HepG2 (cell line): ENCODE measurements at regions not wholly inside any gene's neighbourhood (a gene's known extent, or its start where the extent isn't known, plus 50 kb on each side); places are given as distances from the start of the nearest gene placed in this dataset.

Experiments used
- ATAC-seq: fragments of 200-7000 bp; cut with Tn5 transposase; 3 replicates; pipeline ENCODE4 v1.9.1; 2020; ENCODE audit warnings: mild to moderate bottlenecking, moderate library complexity
- BruUV-seq: library from RNA; stranded (reverse); fragments of 400-500 nt; replicated peaks from 2 replicates; lab custom pipeline; 2021; lab: Mats Ljungman, UMichigan
- CTCF ChIA-PET: fragments of 300-600 bp; formaldehyde crosslinking; extraction: SDS; loops from one replicate; lab custom pipeline; 2021; ENCODE audit warnings: low total read pairs, inconsistent platforms, low intra/inter-chr PET ratio; lab: Yijun Ruan, JAX
- POLR2A ChIA-PET: fragments of 350-600 bp; sonication (Branson Sonifier 250); formaldehyde crosslinking; loops from one replicate; lab custom pipeline; 2020; ENCODE audit warnings: antibody characterized with exemption, inconsistent platforms; lab: Yijun Ruan, JAX
- DNase-seq: peaks from one replicate; pipeline ENCODE4 v3.0.0-alpha.2; 2015; ENCODE audit warnings: low spot score
- FAIRE-seq: peaks from 3 replicates; lab custom pipeline; 2011; peaks lifted over from hg19 to GRCh38; lab: Jason Lieb, UNC
- H2AFZ ChIP-seq: one replicate; pipeline ENCODE4 v1.6.1; 2011; ENCODE audit warnings: low read length, inconsistent platforms
- H3K27ac ChIP-seq: fragments of 300-600 bp; 3 replicates; pipeline ENCODE4 v1.8.0; 2011; ENCODE audit warnings: mixed run types, mild to moderate bottlenecking, mixed read lengths, low read length, inconsistent platforms; ENCODE audit not compliant: insufficient read depth; ENCODE audit errors: extremely low read length
- H3K27me3 ChIP-seq, 2 experiments: fragments of 200-600 bp in 1 of 2; 2 replicates in 1 of 2; 3 replicates in 1 of 2; pipeline versions ENCODE4 v1.6.0 to v1.8.0; 2011; ENCODE audit warnings: low read length in 2 of 2, mild to moderate bottlenecking in 2 of 2, moderate library complexity in 2 of 2, inconsistent platforms in 1 of 2; ENCODE audit not compliant: insufficient read depth in 2 of 2, control insufficient read depth in 1 of 2
- H3K36me3 ChIP-seq, 2 experiments: fragments of 200-600 bp in 1 of 2; replicated peaks in 1 of 2; 2 replicates in 1 of 2; 3 replicates in 1 of 2; pipeline versions ENCODE4 v1.5.1 to v1.8.0; 2011; ENCODE audit warnings: low read length in 2 of 2, inconsistent platforms in 1 of 2; ENCODE audit not compliant: insufficient read depth in 2 of 2, control insufficient read depth in 1 of 2
- H3K4me1 ChIP-seq: 2 replicates; pipeline ENCODE4 v1.5.1; 2012; ENCODE audit warnings: low read length, inconsistent platforms; ENCODE audit not compliant: insufficient read depth
- H3K4me2 ChIP-seq: 2 replicates; pipeline ENCODE4 v1.6.0; 2011; ENCODE audit warnings: low read depth, low read length, inconsistent platforms
- H3K4me3 ChIP-seq, 3 experiments: fragments of 200-600 bp in 1 of 3; sonication (generic), shearing (Covaris generic) in 1 of 3; replicated peaks in 1 of 3; 2 replicates each; pipeline ENCODE4 v1.5.1; 2011 to 2016; ENCODE audit warnings: low read length in 3 of 3, inconsistent platforms in 2 of 3, low read depth in 2 of 3, mild to moderate bottlenecking in 2 of 3, control low read depth in 1 of 3, mixed read lengths in 1 of 3; ENCODE audit not compliant: insufficient read depth in 1 of 3
- H3K79me2 ChIP-seq: one replicate; pipeline ENCODE4 v1.6.1; 2011; ENCODE audit warnings: low read length, inconsistent platforms; ENCODE audit not compliant: insufficient read depth
- H3K9ac ChIP-seq: 2 replicates; pipeline ENCODE4 v1.6.0; 2011; ENCODE audit warnings: mild to moderate bottlenecking, low read depth, low read length, inconsistent platforms; ENCODE audit not compliant: insufficient read depth
- H3K9me3 ChIP-seq: 2 replicates; pipeline ENCODE4 v1.5.1; 2012; ENCODE audit warnings: mild to moderate bottlenecking, low read length
- H4K20me1 ChIP-seq: 2 replicates; pipeline ENCODE4 v1.6.0; 2011; ENCODE audit warnings: inconsistent platforms, mild to moderate bottlenecking, low read length, moderate library complexity; ENCODE audit not compliant: insufficient read depth
- CBX5 ChIP-seq: sonication (generic); formaldehyde crosslinking; IDR thresholded peaks from 2 replicates; pipeline ENCODE4 v1.4.0; 2020; ENCODE audit warnings: missing genetic modification reagents, borderline replicate concordance
- CCAR2 ChIP-seq: fragments of 200-400 bp; formaldehyde crosslinking; optimal IDR thresholded peaks from 2 replicates; pipeline ENCODE3; 2018; ENCODE audit warnings: low read depth, mild to moderate bottlenecking, low read length, moderate library complexity
- DNMT1 ChIP-seq: sonication (generic); formaldehyde crosslinking; IDR thresholded peaks from 2 replicates; pipeline ENCODE4 v1.5.1; 2020; ENCODE audit warnings: mild to moderate bottlenecking, missing genetic modification reagents
- HES4 ChIP-seq: sonication (generic); formaldehyde crosslinking; IDR thresholded peaks from 2 replicates; pipeline ENCODE4 v1.9.0; 2021; ENCODE audit warnings: mild to moderate bottlenecking, missing genetic modification reagents, borderline replicate concordance
- MZF1 ChIP-seq: sonication (generic); formaldehyde crosslinking; IDR thresholded peaks from 2 replicates; pipeline ENCODE4 v1.8.1; 2023; ENCODE audit warnings: mild to moderate bottlenecking, missing genetic modification reagents, borderline replicate concordance
- RARG ChIP-seq: sonication (generic); formaldehyde crosslinking; IDR thresholded peaks from 2 replicates; pipeline ENCODE4 v1.4.0; 2020; ENCODE audit warnings: low read depth, mild to moderate bottlenecking, missing genetic modification reagents
- SALL1 ChIP-seq: sonication (generic); formaldehyde crosslinking; IDR thresholded peaks from 2 replicates; pipeline ENCODE4 v1.8.0; 2022; ENCODE audit warnings: mild to moderate bottlenecking, missing genetic modification reagents
- TBX2 ChIP-seq: sonication (generic); formaldehyde crosslinking; IDR thresholded peaks from 2 replicates; pipeline ENCODE4 v1.5.0; 2020; ENCODE audit warnings: missing genetic modification reagents, mild to moderate bottlenecking, borderline replicate concordance
- TEAD2 ChIP-seq: sonication (generic); formaldehyde crosslinking; IDR thresholded peaks from 2 replicates; pipeline ENCODE4 v1.9.0; 2021; ENCODE audit warnings: missing genetic modification reagents
- ZNF10 ChIP-seq: sonication (generic); formaldehyde crosslinking; IDR thresholded peaks from 2 replicates; pipeline ENCODE4 v1.4.0; 2020; ENCODE audit warnings: mild to moderate bottlenecking, low read depth, missing genetic modification reagents, borderline replicate concordance
- WGBS: methylation state at CpG from one replicate; pipeline ENCODE4 v1.1.6; 2017; ENCODE audit warnings: low lambda C conversion rate; 5-methylcytosine and 5-hydroxymethylcytosine counted together
- in situ Hi-C: cut with HindIII; loops from 2 replicates; pipeline ENCODE4 v1.10.0; 2017; ENCODE audit warnings: low pct_unique_long_range_greater_than_20kb; ENCODE audit not compliant: extremely low pct_ligation_motif_present
- intact Hi-C: fragments of 100-400 bp; cut with micrococcal nuclease; formaldehyde crosslinking; loops from one replicate; pipeline ENCODE4 v1.10.0; 2022; ENCODE audit not compliant: unreplicated experiment
- TF ChIP-seq, protein P1 (sequence below): sonication (generic); formaldehyde crosslinking; conservative IDR thresholded peaks from 2 replicates; pipeline ENCODE4 v1.4.0; 2020; ENCODE audit warnings: mild to moderate bottlenecking, missing genetic modification reagents, moderate library complexity
- TF ChIP-seq, protein P2 (sequence below): sonication (generic); formaldehyde crosslinking; IDR thresholded peaks from 2 replicates; pipeline ENCODE4 v1.5.0; 2020; ENCODE audit warnings: mild to moderate bottlenecking, missing genetic modification reagents

- intact Hi-C loops, result no loop called here
- no peak for ATAC-seq
- WGBS, result 0% methylated on average over 4 of the region's 4 CpGs
- BruUV-seq, result no TSS peak
- Histone ChIP-seq H3K4me3 (no peak overlapping the region), H3K9ac (no peak overlapping the region), H3K9me3 (peaks cover 9% of the 10 kb centered on the region; the same call in 1 of the 2 replicates), H3K4me1 (no peaks in the 10 kb centered on the region), H3K27me3 (no peaks in the 10 kb centered on the region), H3K27ac (no peak overlapping the region), H2AFZ (no peak overlapping the region), H3K4me2 (no peak overlapping the region), H4K20me1 (no peaks in the 10 kb centered on the region), H3K36me3 (no peaks in the 10 kb centered on the region), H3K79me2 (no peaks in the 10 kb centered on the region)
- no peak for FAIRE-seq
- TF ChIP-seq RARG (CRISPR knock-in tag), result no peak
- TF ChIP-seq, protein P1, sequence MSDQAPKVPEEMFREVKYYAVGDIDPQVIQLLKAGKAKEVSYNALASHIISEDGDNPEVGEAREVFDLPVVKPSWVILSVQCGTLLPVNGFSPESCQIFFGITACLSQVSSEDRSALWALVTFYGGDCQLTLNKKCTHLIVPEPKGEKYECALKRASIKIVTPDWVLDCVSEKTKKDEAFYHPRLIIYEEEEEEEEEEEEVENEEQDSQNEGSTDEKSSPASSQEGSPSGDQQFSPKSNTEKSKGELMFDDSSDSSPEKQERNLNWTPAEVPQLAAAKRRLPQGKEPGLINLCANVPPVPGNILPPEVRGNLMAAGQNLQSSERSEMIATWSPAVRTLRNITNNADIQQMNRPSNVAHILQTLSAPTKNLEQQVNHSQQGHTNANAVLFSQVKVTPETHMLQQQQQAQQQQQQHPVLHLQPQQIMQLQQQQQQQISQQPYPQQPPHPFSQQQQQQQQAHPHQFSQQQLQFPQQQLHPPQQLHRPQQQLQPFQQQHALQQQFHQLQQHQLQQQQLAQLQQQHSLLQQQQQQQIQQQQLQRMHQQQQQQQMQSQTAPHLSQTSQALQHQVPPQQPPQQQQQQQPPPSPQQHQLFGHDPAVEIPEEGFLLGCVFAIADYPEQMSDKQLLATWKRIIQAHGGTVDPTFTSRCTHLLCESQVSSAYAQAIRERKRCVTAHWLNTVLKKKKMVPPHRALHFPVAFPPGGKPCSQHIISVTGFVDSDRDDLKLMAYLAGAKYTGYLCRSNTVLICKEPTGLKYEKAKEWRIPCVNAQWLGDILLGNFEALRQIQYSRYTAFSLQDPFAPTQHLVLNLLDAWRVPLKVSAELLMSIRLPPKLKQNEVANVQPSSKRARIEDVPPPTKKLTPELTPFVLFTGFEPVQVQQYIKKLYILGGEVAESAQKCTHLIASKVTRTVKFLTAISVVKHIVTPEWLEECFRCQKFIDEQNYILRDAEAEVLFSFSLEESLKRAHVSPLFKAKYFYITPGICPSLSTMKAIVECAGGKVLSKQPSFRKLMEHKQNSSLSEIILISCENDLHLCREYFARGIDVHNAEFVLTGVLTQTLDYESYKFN (CRISPR knock-in tag), result no peak
- TF ChIP-seq DNMT1, result no peak
- no peak for TF ChIP-seq ZNF10 (CRISPR knock-in tag)
- TF ChIP-seq SALL1 (CRISPR knock-in tag), result no peak
- TF ChIP-seq HES4, result no peak
- TF ChIP-seq CBX5, result no peak
- TF ChIP-seq, protein P2, sequence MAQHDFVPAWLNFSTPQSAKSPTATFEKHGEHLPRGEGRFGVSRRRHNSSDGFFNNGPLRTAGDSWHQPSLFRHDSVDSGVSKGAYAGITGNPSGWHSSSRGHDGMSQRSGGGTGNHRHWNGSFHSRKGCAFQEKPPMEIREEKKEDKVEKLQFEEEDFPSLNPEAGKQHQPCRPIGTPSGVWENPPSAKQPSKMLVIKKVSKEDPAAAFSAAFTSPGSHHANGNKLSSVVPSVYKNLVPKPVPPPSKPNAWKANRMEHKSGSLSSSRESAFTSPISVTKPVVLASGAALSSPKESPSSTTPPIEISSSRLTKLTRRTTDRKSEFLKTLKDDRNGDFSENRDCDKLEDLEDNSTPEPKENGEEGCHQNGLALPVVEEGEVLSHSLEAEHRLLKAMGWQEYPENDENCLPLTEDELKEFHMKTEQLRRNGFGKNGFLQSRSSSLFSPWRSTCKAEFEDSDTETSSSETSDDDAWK, result no peak
- TF ChIP-seq TEAD2 (CRISPR knock-in tag), result no peak
- no peak for TF ChIP-seq MZF1 (CRISPR knock-in tag)
- TF ChIP-seq TBX2 (CRISPR knock-in tag), result no peak
- no peak for TF ChIP-seq CCAR2
- CTCF ChIA-PET, result no interaction called here
- DNase-seq, result no peak
- in situ Hi-C loops, result no loop called here
- POLR2A ChIA-PET, result no interaction called here
These were observed 500.9 kb downstream of the SLC16A7 start for GRCh38 chr12:60096727-60097126.
